ENCODE measurements at regions not wholly inside any gene's neighbourhood (a gene's known extent, or its start where the extent isn't known, plus 50 kb on each side); places are given as distances from the start of the nearest gene placed in this dataset.

DNA sequence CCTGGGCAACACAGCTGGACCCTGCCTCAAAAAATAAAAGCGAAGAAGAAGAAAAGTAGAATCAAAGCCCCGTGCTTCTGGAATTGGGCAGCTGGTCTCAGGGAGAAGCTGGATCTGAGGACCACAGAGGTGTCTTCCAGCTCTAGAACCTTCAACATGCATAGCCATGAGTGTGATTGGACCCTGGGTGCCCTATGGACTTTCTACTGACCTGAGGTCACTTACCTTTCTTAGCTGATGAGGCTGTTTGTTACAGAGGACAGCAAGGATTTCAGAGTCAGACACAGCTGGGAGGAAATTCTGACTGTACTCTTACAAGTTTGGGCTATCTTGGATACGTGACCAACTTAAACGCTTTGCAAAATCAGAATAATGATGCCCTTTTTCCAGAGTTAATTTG, 82.4 kb upstream of the GATA6 start:
- Histone ChIP-seq H3K9ac (ENCODE audit: low read length) (no peak overlapping the region), H3K27me3 (ENCODE audit: control insufficient read depth, insufficient read depth, low read length) (no peaks in the 10 kb centered on the region), H3K27ac (ENCODE audit: low read length) (no peak overlapping the region), H3K9me3 (ENCODE audit: control insufficient read depth, low read depth, low read length) (no peaks in the 10 kb centered on the region), H3K36me3 (ENCODE audit: control insufficient read depth, low read depth, low read length) (no peaks in the 10 kb centered on the region), H3K4me3 (ENCODE audit: low read length) (no peak overlapping the region), H3K4me1 (ENCODE audit: control insufficient read depth, low read depth, low read length) (no peaks in the 10 kb centered on the region)

GRCh38 chr18:22088029-22088428, 81.4 kb upstream of the GATA6 start:
- H3K27ac ChIP-seq (ENCODE audit: low read length), result no peak overlapping the region
- no peak overlapping the region for H3K4me3 ChIP-seq (ENCODE audit: low read length)
- no peak overlapping the region for H3K9ac ChIP-seq (ENCODE audit: low read length)
- no peaks in the 10 kb centered on the region for H3K36me3 ChIP-seq (ENCODE audit: control insufficient read depth, low read depth, low read length)
- no peaks in the 10 kb centered on the region for H3K27me3 ChIP-seq (ENCODE audit: control insufficient read depth, insufficient read depth, low read length)
- H3K4me1 ChIP-seq (ENCODE audit: control insufficient read depth, low read depth, low read length), result no peaks in the 10 kb centered on the region
- H3K9me3 ChIP-seq (ENCODE audit: control insufficient read depth, low read depth, low read length), result no peaks in the 10 kb centered on the region

DNA sequence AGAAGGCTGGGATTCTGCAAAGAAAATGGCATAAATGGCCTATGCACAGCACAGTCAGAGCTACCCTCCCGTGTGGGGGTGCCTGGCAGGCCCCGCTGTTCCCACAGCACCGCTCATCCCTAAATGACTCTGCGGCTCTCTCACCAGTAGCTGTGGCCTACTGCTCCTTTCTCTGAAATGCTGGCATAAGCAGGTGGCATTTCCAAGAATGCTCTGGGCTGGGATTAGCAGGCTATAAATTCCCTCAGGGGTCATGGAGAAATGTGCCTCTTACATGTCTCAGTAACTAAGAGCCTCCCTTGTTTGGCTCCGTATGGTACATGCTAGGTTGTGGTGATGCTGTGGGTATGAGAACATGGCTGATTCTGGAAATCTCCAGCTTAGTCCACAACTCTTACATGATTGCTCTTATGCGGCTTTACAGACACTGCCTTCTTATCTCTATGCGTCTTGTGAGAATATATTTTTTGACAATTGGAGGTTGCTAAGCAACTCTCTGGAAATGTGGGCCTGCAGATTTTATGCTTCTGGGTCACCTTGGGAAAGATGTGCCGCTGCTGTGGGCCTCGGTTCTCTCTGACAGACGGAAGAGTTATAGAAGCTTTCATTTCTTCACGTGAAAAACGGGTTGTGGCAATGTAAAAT, 80.3 kb upstream of the GATA6 start:
- Histone ChIP-seq H3K27me3 (ENCODE audit: control insufficient read depth, insufficient read depth, low read length) (no peaks in the 10 kb centered on the region), H3K9ac (ENCODE audit: low read length) (no peak overlapping the region), H3K4me1 (ENCODE audit: control insufficient read depth, low read depth, low read length) (no peaks in the 10 kb centered on the region), H3K4me3 (ENCODE audit: low read length) (no peak overlapping the region), H3K36me3 (ENCODE audit: control insufficient read depth, low read depth, low read length) (no peaks in the 10 kb centered on the region), H3K27ac (ENCODE audit: low read length) (no peak overlapping the region), H3K9me3 (ENCODE audit: control insufficient read depth, low read depth, low read length) (no peaks in the 10 kb centered on the region)

DNA sequence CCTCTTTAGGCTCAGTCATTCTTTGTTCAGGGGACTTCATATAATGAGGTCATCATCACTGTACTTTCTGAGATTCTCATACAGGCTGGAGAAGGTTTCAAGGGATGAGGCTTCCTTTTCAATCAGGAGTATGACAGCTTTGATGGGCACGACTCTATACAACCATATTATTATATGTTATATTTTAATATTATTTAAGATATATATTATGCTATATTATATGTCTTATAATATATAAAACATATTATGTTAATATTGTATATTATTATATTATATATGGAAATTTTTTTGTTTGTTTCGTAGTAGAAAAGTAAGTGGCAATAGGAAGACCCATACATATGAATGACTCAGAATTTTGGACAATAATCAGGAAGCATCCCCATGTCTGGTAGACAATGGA, 78.0 kb upstream of the GATA6 start:
- H3K27me3 ChIP-seq (ENCODE audit: control insufficient read depth, insufficient read depth, low read length), result no peaks in the 10 kb centered on the region
- no peaks in the 10 kb centered on the region for H3K9me3 ChIP-seq (ENCODE audit: control insufficient read depth, low read depth, low read length)
- no peak overlapping the region for H3K4me3 ChIP-seq (ENCODE audit: low read length)
- H3K27ac ChIP-seq (ENCODE audit: low read length), result no peak overlapping the region
- no peak overlapping the region for H3K9ac ChIP-seq (ENCODE audit: low read length)
- H3K36me3 ChIP-seq (ENCODE audit: control insufficient read depth, low read depth, low read length), result no peaks in the 10 kb centered on the region
- H3K4me1 ChIP-seq (ENCODE audit: control insufficient read depth, low read depth, low read length), result no peaks in the 10 kb centered on the region

DNA sequence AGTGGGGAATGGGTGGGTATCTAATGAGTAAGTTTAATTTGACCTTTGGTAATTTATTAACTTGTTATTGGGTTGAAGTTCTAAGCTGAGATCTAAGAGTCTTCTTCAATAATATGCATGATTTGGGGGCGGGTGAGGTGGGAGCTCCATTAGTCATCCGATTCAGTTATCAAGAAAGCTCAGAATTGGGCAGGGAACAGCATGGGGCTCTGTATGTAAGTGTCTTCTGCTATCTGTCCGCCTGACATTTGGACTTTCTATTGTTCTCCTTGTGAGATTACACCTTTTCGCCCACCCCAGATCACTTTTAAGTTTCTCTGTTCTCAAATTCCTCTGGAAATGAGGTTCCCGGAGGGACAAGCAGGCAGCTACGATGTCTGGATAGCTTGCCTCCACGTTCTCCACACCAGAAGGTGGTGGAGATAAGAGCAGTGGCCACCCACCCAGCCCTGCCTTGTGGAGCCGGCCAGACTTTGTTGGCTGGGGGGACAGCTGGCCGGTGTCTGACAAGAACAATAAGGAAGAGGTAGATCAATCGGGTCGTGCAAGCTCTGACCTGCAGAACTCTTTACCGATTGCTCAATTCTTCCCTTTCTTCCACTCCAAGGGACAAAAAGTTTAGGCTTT, 75.5 kb upstream of the GATA6 start:
- Histone ChIP-seq H3K9me3 (ENCODE audit: control insufficient read depth, low read depth, low read length) (no peaks in the 10 kb centered on the region), H3K27me3 (ENCODE audit: control insufficient read depth, insufficient read depth, low read length) (no peaks in the 10 kb centered on the region), H3K9ac (ENCODE audit: low read length) (no peak overlapping the region), H3K4me3 (ENCODE audit: low read length) (no peak overlapping the region), H3K27ac (ENCODE audit: low read length) (no peak overlapping the region), H3K36me3 (ENCODE audit: control insufficient read depth, low read depth, low read length) (no peaks in the 10 kb centered on the region), H3K4me1 (ENCODE audit: control insufficient read depth, low read depth, low read length) (no peaks in the 10 kb centered on the region)

- Histone ChIP-seq H3K9ac (ENCODE audit: low read length) (no peak overlapping the region), H3K27ac (ENCODE audit: low read length) (no peak overlapping the region), H3K9me3 (ENCODE audit: control insufficient read depth, low read depth, low read length) (no peaks in the 10 kb centered on the region), H3K27me3 (ENCODE audit: control insufficient read depth, insufficient read depth, low read length) (no peaks in the 10 kb centered on the region), H3K4me3 (ENCODE audit: low read length) (no peak overlapping the region), H3K4me1 (ENCODE audit: control insufficient read depth, low read depth, low read length) (no peaks in the 10 kb centered on the region), H3K36me3 (ENCODE audit: control insufficient read depth, low read depth, low read length) (no peaks in the 10 kb centered on the region)
Measured at GRCh38 chr18:22094358-22094734, 75.0 kb upstream of the GATA6 start.

DNA sequence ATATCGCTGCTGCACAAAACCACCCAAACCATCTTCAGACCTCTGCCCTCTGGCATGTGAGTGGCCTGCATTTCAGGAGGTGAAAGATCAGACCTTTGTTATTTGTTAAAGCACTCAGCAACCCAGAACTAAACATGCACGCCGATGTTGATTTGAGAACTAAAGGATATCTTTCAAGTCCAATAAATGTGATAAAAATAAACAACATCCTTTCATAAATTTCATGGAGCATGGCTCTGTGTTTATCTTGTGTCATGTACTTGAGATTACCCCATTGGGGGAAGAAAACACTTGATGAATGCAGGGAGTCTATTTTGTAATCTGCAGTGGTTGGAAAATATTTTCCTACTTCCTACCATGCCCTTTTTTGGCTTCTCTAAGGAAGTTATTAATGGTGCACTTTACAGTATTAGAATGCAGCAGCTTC, 70.8 kb upstream of the GATA6 start:
- Histone ChIP-seq H3K9ac (ENCODE audit: low read length) (no peak overlapping the region), H3K4me1 (ENCODE audit: control insufficient read depth, low read depth, low read length) (peaks cover 4% of the 10 kb centered on the region), H3K27me3 (ENCODE audit: control insufficient read depth, insufficient read depth, low read length) (no peaks in the 10 kb centered on the region), H3K9me3 (ENCODE audit: control insufficient read depth, low read depth, low read length) (no peaks in the 10 kb centered on the region), H3K4me3 (ENCODE audit: low read length) (no peak overlapping the region), H3K36me3 (ENCODE audit: control insufficient read depth, low read depth, low read length) (no peaks in the 10 kb centered on the region), H3K27ac (ENCODE audit: low read length) (no peak overlapping the region)

- no peaks in the 10 kb centered on the region for H3K9me3 ChIP-seq (ENCODE audit: control insufficient read depth, low read depth, low read length)
- H3K36me3 ChIP-seq (ENCODE audit: control insufficient read depth, low read depth, low read length), result no peaks in the 10 kb centered on the region
- peaks cover 4% of the 10 kb centered on the region for H3K4me1 ChIP-seq (ENCODE audit: control insufficient read depth, low read depth, low read length)
- H3K27me3 ChIP-seq (ENCODE audit: control insufficient read depth, insufficient read depth, low read length), result no peaks in the 10 kb centered on the region
- H3K9ac ChIP-seq (ENCODE audit: low read length), result no peak overlapping the region
- H3K27ac ChIP-seq (ENCODE audit: low read length), result no peak overlapping the region
- H3K4me3 ChIP-seq (ENCODE audit: low read length), result no peak overlapping the region
Measured at GRCh38 chr18:22099925-22100324, 69.5 kb upstream of the GATA6 start.

DNA sequence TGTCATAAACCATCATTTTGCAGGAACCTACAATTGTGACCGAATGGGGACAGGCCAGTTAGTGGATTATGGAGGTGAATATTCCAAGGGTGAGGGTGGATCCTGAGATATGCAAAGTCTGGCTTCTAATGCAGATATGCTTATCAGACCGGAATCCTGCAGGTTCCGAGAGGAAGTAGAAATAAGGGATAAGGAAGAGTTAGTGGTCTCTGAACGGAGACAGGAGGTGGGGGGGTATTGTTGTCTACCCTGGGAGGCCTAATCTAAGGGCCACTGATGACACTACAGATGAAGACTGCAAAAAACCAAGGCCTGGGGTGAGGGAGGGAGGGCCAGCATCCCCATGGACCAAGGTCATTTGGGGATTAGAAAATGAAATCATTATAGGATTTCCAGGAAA, 67.7 kb upstream of the GATA6 start:
- H3K27me3 ChIP-seq (ENCODE audit: control insufficient read depth, insufficient read depth, low read length), result no peaks in the 10 kb centered on the region

GRCh38 chr18:22102953-22103646, 66.3 kb upstream of the GATA6 start:
- H3K9me3 ChIP-seq (ENCODE audit: control insufficient read depth, low read depth, low read length), result no peaks in the 10 kb centered on the region
- no peaks in the 10 kb centered on the region for H3K36me3 ChIP-seq (ENCODE audit: control insufficient read depth, low read depth, low read length)
- no peak overlapping the region for H3K27ac ChIP-seq (ENCODE audit: low read length)
- no peaks in the 10 kb centered on the region for H3K27me3 ChIP-seq (ENCODE audit: control insufficient read depth, insufficient read depth, low read length)
- peaks cover 4% of the 10 kb centered on the region for H3K4me1 ChIP-seq (ENCODE audit: control insufficient read depth, low read depth, low read length)
- no peak overlapping the region for H3K9ac ChIP-seq (ENCODE audit: low read length)
- no peak overlapping the region for H3K4me3 ChIP-seq (ENCODE audit: low read length)

More for the DNA sequence above, 67.7 kb upstream of the GATA6 start:
- H3K36me3 ChIP-seq (ENCODE audit: control insufficient read depth, low read depth, low read length), result no peaks in the 10 kb centered on the region
- H3K4me3 ChIP-seq (ENCODE audit: low read length), result no peak overlapping the region
- H3K9ac ChIP-seq (ENCODE audit: low read length), result no peak overlapping the region
- H3K27ac ChIP-seq (ENCODE audit: low read length), result no peak overlapping the region
- peaks cover 4% of the 10 kb centered on the region for H3K4me1 ChIP-seq (ENCODE audit: control insufficient read depth, low read depth, low read length)
- no peaks in the 10 kb centered on the region for H3K9me3 ChIP-seq (ENCODE audit: control insufficient read depth, low read depth, low read length)

GRCh38 chr18:22103647-22104031, 65.8 kb upstream of the GATA6 start:
- H3K4me1 ChIP-seq (ENCODE audit: control insufficient read depth, low read depth, low read length), result peaks cover 4% of the 10 kb centered on the region
- H3K9ac ChIP-seq (ENCODE audit: low read length), result no peak overlapping the region
- no peak overlapping the region for H3K4me3 ChIP-seq (ENCODE audit: low read length)
- H3K9me3 ChIP-seq (ENCODE audit: control insufficient read depth, low read depth, low read length), result no peaks in the 10 kb centered on the region
- H3K27me3 ChIP-seq (ENCODE audit: control insufficient read depth, insufficient read depth, low read length), result no peaks in the 10 kb centered on the region
- no peaks in the 10 kb centered on the region for H3K36me3 ChIP-seq (ENCODE audit: control insufficient read depth, low read depth, low read length)
- H3K27ac ChIP-seq (ENCODE audit: low read length), result no peak overlapping the region
